ENCODE measurements at regions not wholly inside any gene's neighbourhood (a gene's known extent, or its start where the extent isn't known, plus 50 kb on each side); places are given as distances from the start of the nearest gene placed in this dataset.

- no peak for FAIRE-seq
These were observed 362.6 kb downstream of the SHQ1 start for GRCh38 chr3:72485641-72486040.

DNA sequence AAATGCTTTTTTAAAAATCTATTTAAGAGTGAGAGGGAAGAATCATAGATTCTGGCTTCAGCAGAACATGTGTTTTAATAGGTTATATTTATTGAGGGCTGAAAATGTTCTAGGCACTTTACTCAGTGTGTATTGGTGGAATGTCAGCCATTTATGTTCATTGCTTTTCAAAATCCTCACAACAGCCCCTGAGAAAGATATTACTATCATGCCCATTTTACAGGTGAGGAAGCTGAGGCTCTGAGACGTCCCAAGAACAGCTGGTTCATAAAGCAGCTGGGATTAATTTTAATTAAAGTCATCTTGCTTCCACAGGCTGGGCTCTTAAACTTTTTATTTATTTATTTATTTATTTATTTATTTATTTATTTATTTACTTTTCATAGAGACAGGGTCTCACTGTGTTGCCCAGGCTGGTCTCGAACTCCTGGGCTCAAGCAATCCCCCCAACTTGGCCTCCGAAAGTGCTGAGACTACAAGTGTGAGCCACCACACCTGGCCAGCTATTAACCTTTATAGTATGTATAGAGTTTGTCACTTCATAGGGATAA is 364.6 kb downstream of the SHQ1 start:
- no peak for FAIRE-seq

DNA sequence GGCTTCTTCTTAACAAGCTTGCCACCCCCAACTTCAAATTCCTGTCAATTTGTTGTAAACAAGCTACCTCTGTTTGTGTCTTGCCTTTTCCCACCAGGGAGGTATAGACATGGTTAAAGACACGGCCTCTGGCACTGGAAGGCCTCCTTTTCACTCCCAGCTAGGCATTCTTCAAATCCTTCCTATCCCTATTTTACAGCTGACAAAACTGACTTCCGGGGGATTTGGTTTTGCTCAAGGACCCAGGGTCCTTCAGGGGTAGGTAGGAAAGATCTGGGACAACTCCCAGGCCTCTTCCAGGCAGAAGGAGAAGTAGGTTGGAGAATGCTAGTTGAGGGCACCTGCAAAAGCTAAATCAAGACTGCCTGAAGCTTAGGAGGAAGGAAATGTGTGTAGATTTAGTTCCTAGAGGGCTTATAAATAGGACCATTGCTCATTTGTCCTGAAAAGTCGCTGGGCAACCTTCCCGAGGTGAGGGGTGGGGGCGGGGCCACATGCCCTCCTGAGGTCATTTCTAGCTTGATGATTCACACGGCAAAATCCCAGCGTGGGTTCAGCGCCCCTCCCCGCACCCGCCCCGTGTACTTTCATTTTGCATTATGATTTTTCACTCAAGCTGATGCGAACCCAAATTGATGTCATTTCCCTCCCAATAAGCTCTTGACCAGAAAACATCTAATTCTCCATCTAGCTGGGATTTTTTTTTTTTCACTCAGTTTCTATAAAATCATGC is 365.5 kb downstream of the SHQ1 start:
- no peak for FAIRE-seq

GRCh38 chr3:72481542-72481941 is 366.7 kb downstream of the SHQ1 start:
- FAIRE-seq: no peak

DNA sequence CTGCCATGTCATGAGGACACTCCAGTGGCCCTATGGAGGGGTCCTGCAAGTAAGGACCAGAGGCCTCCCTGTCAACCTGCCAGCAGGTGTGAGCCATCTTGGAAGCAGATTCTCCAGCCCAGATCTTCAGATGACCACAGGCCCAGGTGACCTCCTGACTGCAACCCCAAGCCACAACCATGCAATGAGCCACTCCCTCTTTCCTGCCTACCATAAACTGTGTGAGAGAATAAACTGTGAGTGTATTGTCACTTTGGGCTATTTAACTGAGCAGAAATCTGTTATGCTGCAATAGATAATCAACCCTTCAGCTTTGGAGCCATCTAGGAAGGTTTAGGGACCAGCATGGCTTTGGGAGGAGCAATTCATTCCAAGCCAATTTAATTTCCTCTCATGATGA is 367.9 kb downstream of the SHQ1 start:
- no peak for FAIRE-seq

GRCh38 chr3:72479651-72480215 is 368.5 kb downstream of the SHQ1 start:
- no peak for FAIRE-seq

GRCh38 chr3:72476139-72476483 is 372.1 kb downstream of the SHQ1 start:
- FAIRE-seq: no peak

GRCh38 chr3:72475258-72476138 is 372.7 kb downstream of the SHQ1 start:
- no peak for FAIRE-seq

GRCh38 chr3:72474775-72475174 is 373.5 kb downstream of the SHQ1 start:
- FAIRE-seq: no peak

- no peak for FAIRE-seq
These were observed 375.1 kb downstream of the SHQ1 start for GRCh38 chr3:72473156-72473555.

- no peak for FAIRE-seq
These were observed 377.3 kb downstream of the SHQ1 start for GRCh38 chr3:72470904-72471417.

DNA sequence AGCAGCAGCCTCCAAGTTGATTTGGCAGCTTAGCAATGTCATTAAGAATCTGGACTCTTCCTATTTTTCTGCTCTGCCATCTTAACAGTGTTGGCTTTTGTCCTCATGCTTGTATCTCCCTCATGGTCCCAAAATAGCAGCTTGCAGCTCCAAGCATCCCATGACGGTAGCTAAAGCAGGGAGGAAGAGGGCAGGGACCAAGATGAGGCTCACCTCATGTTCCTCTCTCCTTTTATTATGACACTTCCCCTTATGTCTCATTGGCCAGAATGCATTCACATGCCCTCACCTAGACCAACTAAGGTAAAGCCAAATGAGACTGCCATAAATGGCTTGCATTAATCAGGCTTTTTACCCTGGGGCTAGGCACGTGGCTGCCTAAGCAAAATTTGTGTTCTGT is 382.4 kb downstream of the SHQ1 start:
- no peak for FAIRE-seq

DNA sequence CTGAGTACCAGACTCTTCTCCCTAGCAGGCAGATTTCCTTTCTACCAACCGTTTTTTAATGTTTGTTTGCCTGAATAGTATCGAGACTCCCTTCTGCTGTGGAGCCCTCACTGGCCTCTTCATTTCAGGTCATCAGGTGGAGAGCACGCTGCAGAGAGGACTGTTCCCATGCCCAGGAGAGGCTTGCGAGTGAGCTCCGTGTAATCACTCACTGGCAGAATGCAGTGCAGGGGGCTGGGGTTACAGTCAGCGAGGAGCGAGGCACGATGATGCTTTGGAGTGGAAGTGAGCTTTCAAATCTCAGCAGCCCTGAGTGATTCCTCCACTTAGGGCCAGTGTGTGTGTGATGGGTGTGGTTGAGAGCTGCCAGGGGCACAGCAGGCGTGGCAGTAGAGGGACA is 385.2 kb downstream of the SHQ1 start:
- FAIRE-seq: no peak

- no peak for FAIRE-seq
These were observed 385.6 kb downstream of the SHQ1 start for GRCh38 chr3:72462595-72463011.

GRCh38 chr3:72461787-72462186 is 386.5 kb downstream of the SHQ1 start:
- FAIRE-seq: no peak

- no peak for FAIRE-seq
These were observed 387.8 kb downstream of the SHQ1 start for GRCh38 chr3:72460205-72461174.

DNA sequence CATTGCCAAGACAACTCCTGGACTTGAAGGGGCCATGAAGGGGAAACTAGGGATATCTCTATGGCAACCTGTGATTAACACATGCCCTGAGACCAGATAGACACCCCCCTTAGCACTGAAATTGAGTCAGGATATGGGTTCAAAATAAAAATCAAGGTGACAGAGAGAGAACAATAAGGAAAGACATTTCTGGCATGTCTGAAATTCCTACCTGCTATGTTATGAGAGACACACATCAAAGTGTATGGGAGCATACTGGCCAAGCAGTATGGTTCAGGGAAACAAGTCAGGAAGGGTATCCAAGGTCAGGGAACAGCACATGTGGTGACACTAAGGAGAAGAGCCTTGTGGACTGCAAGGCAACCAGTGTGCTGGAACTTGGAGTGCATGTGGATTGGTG is 388.7 kb downstream of the SHQ1 start:
- FAIRE-seq: no peak

- no peak for FAIRE-seq
These were observed 389.9 kb downstream of the SHQ1 start for GRCh38 chr3:72458375-72458774.

- no peak for FAIRE-seq
These were observed 393.8 kb downstream of the SHQ1 start for GRCh38 chr3:72454441-72454840.

DNA sequence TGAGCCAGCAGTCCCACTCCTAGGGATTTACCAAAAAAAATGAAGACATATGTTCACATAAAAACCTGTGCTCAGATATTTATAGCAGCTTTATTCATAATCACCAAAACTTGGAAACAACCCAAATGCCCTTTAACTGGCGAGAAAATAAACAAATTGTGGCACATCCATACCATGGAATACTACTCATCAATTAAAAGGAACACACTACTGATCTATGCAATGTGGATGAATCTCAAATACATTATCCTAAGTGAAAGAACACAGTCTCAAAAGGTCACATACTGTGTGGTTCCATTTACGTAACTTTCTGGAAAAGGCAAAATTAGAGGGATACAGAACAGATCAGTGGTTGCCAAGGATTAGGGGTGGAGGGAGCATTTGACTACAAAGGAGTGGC is 394.5 kb downstream of the SHQ1 start:
- no peak for FAIRE-seq

GRCh38 chr3:72452745-72453144 is 395.5 kb downstream of the SHQ1 start:
- FAIRE-seq: no peak

- FAIRE-seq: no peak
These were observed 396.4 kb downstream of the SHQ1 start for GRCh38 chr3:72451841-72452240.
